LNCAP (cell line): ENCODE measurements at regions not wholly inside any gene's neighbourhood (a gene's known extent, or its start where the extent isn't known, plus 50 kb on each side); places are given as distances from the start of the nearest gene placed in this dataset.

Experiments used
- CTCF ChIP-seq: fragments of 450-650 bp; IDR thresholded peaks from 2 replicates; pipeline ENCODE4 v1.5.1; 2017; ENCODE audit warnings: mild to moderate bottlenecking

DNA sequence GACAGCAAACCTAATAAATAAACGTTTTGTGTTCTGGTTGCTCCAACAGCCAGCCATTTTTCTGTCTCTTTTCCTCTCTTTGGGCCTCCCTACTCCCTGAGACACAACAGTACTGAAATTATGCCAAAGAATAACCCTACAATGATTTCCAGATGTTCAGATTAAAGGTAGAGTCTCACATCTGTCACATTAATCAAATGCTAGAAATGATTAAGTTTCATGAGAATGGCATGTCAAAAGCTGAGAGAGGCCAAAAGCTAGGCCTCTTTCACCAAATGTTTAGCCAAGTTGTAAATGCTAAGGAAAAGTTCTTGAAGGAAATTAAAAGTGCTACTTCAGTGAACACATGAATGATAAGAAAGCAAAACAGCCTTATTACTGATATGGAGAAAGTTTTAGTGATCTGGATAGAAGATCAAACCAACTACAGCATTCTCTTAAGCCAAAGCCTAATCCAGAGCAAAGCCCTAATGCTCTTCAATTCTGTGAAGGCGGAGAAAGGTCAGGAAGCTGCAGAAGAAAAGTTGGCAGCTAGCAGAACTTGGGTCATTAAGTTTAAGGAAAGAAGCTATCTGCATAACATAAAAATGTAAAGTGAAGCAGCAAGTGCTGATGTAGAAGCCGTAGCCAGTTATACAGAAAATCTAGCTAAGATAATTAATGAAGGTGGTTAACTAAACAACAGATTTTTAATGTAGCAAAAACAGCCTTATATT lies 182.1 kb upstream of the NUDT6 start:
- TF ChIP-seq CTCF = no peak

- TF ChIP-seq CTCF = no peak
Observed at GRCh38 chr4:123105026-123105420, 182.6 kb upstream of the NUDT6 start.

GRCh38 chr4:123106747-123107146 lies 184.3 kb upstream of the NUDT6 start:
- no peak for TF ChIP-seq CTCF

DNA sequence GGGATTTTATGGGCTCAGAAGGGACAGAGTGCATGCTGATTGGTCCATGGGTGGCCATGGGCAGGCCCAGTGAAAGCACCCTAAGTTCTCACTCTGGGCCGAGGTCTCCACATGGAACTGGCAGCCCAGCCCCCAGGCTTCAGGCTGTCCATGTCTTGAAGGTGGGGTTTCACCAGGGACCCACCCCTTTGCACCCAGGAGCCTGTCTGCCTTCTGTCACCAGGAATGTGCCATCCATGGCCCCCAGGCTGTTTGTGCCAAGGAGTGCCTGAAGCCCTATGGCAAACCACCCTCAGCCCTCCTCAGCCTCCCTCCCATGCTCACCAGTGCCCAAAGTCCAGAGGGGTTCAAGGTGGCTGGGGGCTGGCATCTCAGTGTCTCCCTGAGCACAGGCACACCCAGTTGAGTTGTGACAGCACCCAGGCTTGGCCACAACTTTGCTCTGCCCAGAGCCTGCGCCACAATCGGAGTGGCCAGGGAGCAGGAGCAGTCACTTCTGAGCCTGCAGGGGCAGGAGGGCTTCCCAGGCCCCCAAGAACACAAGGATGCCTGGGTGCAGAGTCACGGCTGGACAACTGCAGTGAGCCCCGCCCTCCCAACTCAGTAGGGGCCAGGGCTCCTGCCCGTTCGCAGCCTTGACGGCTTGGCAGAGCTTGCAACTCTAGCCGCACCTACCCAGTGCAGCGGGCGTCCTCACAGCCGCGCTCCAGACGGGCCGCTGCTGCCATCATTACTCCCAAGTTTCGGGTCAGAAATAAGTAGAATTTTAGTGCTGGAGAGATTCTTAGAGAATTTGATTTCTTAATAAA lies 185.3 kb upstream of the NUDT6 start:
- no peak for TF ChIP-seq CTCF

DNA sequence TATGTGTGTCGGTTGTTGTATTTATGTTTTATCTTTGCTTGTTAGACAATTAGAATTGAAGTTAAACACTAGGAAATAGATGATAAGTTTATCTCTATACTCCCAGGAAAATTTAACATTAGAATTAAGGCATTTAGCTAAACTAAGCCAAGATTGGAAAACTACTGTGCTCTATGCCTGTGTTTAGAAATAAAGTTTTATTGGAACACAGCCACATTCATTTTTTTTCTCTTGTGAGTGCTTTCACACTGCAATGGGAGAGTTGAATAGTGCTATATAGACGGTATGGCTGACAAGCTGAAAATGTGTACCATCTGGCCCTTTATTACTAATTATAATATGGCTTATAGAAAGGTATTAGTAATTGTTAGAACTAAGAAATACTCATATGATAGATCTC lies 186.7 kb upstream of the NUDT6 start:
- TF ChIP-seq CTCF = no peak

DNA sequence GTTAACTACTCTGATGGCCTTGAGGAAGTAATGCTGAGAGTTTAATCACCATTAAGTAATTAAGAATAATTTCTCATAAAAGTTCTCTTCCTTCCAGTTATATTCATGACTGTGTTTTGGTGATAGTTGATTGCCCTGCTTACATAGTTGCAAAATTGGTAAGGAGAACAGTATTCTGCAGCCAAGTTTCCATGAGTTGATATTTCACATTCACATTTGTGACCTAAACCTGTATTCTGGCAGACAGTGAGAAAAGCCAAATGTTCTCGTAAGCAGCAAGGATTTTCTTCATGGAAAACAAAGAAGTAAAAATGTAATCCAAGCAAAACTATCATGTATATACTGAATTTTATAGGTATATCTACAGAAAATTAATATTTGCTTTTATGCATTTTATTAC lies 187.8 kb upstream of the NUDT6 start:
- TF ChIP-seq CTCF = no peak

GRCh38 chr4:123110685-123111084 lies 188.3 kb upstream of the NUDT6 start:
- no peak for TF ChIP-seq CTCF
